ENCODE measurements at regions not wholly inside any gene's neighbourhood (a gene's known extent, or its start where the extent isn't known, plus 50 kb on each side); places are given as distances from the start of the nearest gene placed in this dataset.

DNA sequence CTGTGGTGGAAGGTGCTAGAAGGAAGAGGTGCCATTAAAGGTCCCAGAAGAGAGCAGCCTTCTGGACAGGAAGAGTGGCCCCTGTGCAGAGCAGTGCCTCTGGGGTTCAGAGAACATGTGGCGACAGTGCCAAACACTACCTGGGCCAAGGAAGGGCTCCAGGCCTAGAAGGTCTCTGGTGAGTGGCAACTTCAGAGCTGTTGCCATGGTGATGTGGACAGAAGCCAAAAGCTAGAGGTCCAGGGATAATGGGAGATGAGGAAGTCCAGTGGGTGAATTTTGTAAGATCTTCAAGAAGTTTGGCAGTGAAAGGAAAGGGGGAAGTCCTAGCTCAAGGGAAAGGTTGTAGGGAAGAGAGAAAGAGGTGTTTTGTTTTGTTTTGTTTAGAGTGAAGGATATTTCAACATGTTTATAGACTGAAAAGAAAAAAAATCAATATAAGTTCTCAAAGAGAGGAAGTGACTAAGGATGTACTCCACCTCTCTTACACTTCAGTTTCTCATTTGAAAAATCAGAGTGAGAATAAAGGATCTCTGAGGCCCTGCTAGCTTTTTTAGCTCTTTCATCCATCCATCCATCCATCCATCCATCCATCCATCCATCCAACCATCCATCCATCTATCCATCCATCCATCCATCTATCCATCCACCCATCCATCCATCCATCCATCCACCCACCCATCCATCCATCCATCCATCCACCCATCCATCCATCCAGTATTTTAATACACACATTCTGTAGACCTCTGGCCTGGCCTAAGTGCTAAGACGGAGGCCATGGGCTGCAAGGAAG, 77.1 kb upstream of the DUSP5 start:
- TF ChIP-seq, protein P1, sequence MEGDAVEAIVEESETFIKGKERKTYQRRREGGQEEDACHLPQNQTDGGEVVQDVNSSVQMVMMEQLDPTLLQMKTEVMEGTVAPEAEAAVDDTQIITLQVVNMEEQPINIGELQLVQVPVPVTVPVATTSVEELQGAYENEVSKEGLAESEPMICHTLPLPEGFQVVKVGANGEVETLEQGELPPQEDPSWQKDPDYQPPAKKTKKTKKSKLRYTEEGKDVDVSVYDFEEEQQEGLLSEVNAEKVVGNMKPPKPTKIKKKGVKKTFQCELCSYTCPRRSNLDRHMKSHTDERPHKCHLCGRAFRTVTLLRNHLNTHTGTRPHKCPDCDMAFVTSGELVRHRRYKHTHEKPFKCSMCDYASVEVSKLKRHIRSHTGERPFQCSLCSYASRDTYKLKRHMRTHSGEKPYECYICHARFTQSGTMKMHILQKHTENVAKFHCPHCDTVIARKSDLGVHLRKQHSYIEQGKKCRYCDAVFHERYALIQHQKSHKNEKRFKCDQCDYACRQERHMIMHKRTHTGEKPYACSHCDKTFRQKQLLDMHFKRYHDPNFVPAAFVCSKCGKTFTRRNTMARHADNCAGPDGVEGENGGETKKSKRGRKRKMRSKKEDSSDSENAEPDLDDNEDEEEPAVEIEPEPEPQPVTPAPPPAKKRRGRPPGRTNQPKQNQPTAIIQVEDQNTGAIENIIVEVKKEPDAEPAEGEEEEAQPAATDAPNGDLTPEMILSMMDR (IDR thresholded peaks at IDR 0.05) = no peak
- no peak for TF ChIP-seq POLR2A (IDR thresholded peaks at IDR 0.05)
